ENCODE measurements at regions not wholly inside any gene's neighbourhood (a gene's known extent, or its start where the extent isn't known, plus 50 kb on each side); places are given as distances from the start of the nearest gene placed in this dataset.

GRCh38 chrX:95836517-95836916 is 848.1 kb upstream of the DIAPH2 start:
- no peaks in the 10 kb centered on the region for H3K27me3 Mint-ChIP-seq
- DNase-seq (ENCODE audit: extremely low spot score, unreplicated experiment): no peak
- H3K4me1 Mint-ChIP-seq (ENCODE audit: unreplicated experiment): no peaks in the 10 kb centered on the region
- H3K4me3 Mint-ChIP-seq: no peak overlapping the region
- TF ChIP-seq CTCF (conservative IDR thresholded peaks at IDR 0.05): no peak
- no peaks in the 10 kb centered on the region for H3K9me3 Mint-ChIP-seq
- H3K27ac Mint-ChIP-seq: no peak overlapping the region
- no peaks in the 10 kb centered on the region for H3K36me3 Mint-ChIP-seq

GRCh38 chrX:95841863-95842262 is 842.8 kb upstream of the DIAPH2 start:
- Mint-ChIP-seq H3K4me3 (no peak overlapping the region), H3K27me3 (no peaks in the 10 kb centered on the region), H3K27ac (no peak overlapping the region), H3K36me3 (no peaks in the 10 kb centered on the region), H3K9me3 (no peaks in the 10 kb centered on the region), H3K4me1 (ENCODE audit: unreplicated experiment) (no peaks in the 10 kb centered on the region)
- TF ChIP-seq CTCF (conservative IDR thresholded peaks at IDR 0.05): no peak
- DNase-seq (ENCODE audit: extremely low spot score, unreplicated experiment): no peak

GRCh38 chrX:95860127-95860526 is 824.5 kb upstream of the DIAPH2 start:
- no peak for DNase-seq (ENCODE audit: extremely low spot score, unreplicated experiment)
- TF ChIP-seq CTCF (conservative IDR thresholded peaks at IDR 0.05): no peak
- no peaks in the 10 kb centered on the region for H3K9me3 Mint-ChIP-seq
- H3K4me3 Mint-ChIP-seq: no peak overlapping the region
- H3K4me1 Mint-ChIP-seq (ENCODE audit: unreplicated experiment): no peaks in the 10 kb centered on the region
- H3K27me3 Mint-ChIP-seq: no peaks in the 10 kb centered on the region
- no peak overlapping the region for H3K27ac Mint-ChIP-seq
- H3K36me3 Mint-ChIP-seq: no peaks in the 10 kb centered on the region

- TF ChIP-seq CTCF (conservative IDR thresholded peaks at IDR 0.05): no peak
- Mint-ChIP-seq H3K36me3 (no peaks in the 10 kb centered on the region), H3K27ac (no peak overlapping the region), H3K27me3 (no peaks in the 10 kb centered on the region), H3K4me1 (ENCODE audit: unreplicated experiment) (no peaks in the 10 kb centered on the region), H3K4me3 (no peak overlapping the region), H3K9me3 (no peaks in the 10 kb centered on the region)
- no peak for DNase-seq (ENCODE audit: extremely low spot score, unreplicated experiment)
Observed at GRCh38 chrX:95875661-95876060, 809.0 kb upstream of the DIAPH2 start.

GRCh38 chrX:95878874-95879273 is 805.8 kb upstream of the DIAPH2 start:
- Mint-ChIP-seq H3K4me3 (no peak overlapping the region), H3K27ac (no peak overlapping the region), H3K27me3 (no peaks in the 10 kb centered on the region), H3K36me3 (no peaks in the 10 kb centered on the region), H3K4me1 (ENCODE audit: unreplicated experiment) (no peaks in the 10 kb centered on the region), H3K9me3 (no peaks in the 10 kb centered on the region)
- DNase-seq (ENCODE audit: extremely low spot score, unreplicated experiment): no peak
- TF ChIP-seq CTCF (conservative IDR thresholded peaks at IDR 0.05): no peak

- no peaks in the 10 kb centered on the region for H3K27me3 Mint-ChIP-seq
- no peaks in the 10 kb centered on the region for H3K36me3 Mint-ChIP-seq
- no peak for TF ChIP-seq CTCF (conservative IDR thresholded peaks at IDR 0.05)
- peaks cover 4% of the 10 kb centered on the region for H3K4me1 Mint-ChIP-seq (ENCODE audit: unreplicated experiment)
- H3K4me3 Mint-ChIP-seq: no peak overlapping the region
- H3K27ac Mint-ChIP-seq: no peak overlapping the region
- no peaks in the 10 kb centered on the region for H3K9me3 Mint-ChIP-seq
- no peak for DNase-seq (ENCODE audit: extremely low spot score, unreplicated experiment)
Observed at GRCh38 chrX:95884186-95884585, 800.5 kb upstream of the DIAPH2 start.
